IPS-18c (cell line): ENCODE measurements at regions not wholly inside any gene's neighbourhood (a gene's known extent, or its start where the extent isn't known, plus 50 kb on each side); places are given as distances from the start of the nearest gene placed in this dataset.
"Not testable (repeated sequence)": the region's sequence is repeated elsewhere in the genome, so short reads cannot be mapped to it uniquely, and the experiment has no call there.

ENCODE experiments used
- H3K4me3 ChIP-seq: 2 replicates; pipeline ENCODE4 v1.7.0; 2013; ENCODE audit warnings: low read depth, mild to moderate bottlenecking, low read length, moderate library complexity; ENCODE audit not compliant: insufficient read depth
- H3K9me3 ChIP-seq: one replicate; pipeline ENCODE4 v1.6.1; 2013; ENCODE audit warnings: mild to moderate bottlenecking, low read length, moderate library complexity; ENCODE audit not compliant: control insufficient read depth, insufficient read depth

- no peak overlapping the region for H3K4me3 ChIP-seq
- H3K9me3 ChIP-seq, result no peaks in the 10 kb centered on the region
These were observed 466.4 kb downstream of the SIPA1L2 start for GRCh38 chr1:232163533-232163932.

GRCh38 chr1:232162001-232162400, 467.9 kb downstream of the SIPA1L2 start:
- H3K4me3 ChIP-seq, result no peak overlapping the region
- no peaks in the 10 kb centered on the region for H3K9me3 ChIP-seq

- not testable (repeated sequence) for H3K9me3 ChIP-seq, H3K4me3 ChIP-seq
These were observed 471.4 kb downstream of the SIPA1L2 start for GRCh38 chr1:232158558-232158957.

GRCh38 chr1:232156070-232156469, 473.9 kb downstream of the SIPA1L2 start:
- H3K4me3 ChIP-seq, H3K9me3 ChIP-seq: not testable (repeated sequence)

GRCh38 chr1:232153652-232154051, 476.3 kb downstream of the SIPA1L2 start:
- no peaks in the 10 kb centered on the region for H3K9me3 ChIP-seq
- no peak overlapping the region for H3K4me3 ChIP-seq

- no peaks in the 10 kb centered on the region for H3K9me3 ChIP-seq
These were observed 479.0 kb downstream of the SIPA1L2 start for GRCh38 chr1:232150770-232151548.

GRCh38 chr1:232149287-232150201, 480.4 kb downstream of the SIPA1L2 start:
- no peaks in the 10 kb centered on the region for H3K9me3 ChIP-seq
- H3K4me3 ChIP-seq, result no peak overlapping the region

More at GRCh38 chr1:232150770-232151548, 479.0 kb downstream of the SIPA1L2 start:
- H3K4me3 ChIP-seq, result no peak overlapping the region

GRCh38 chr1:232147215-232147614, 482.7 kb downstream of the SIPA1L2 start:
- Histone ChIP-seq H3K9me3 (no peaks in the 10 kb centered on the region), H3K4me3 (no peak overlapping the region)

- Histone ChIP-seq H3K4me3 (no peak overlapping the region), H3K9me3 (no peaks in the 10 kb centered on the region)
These were observed 483.4 kb downstream of the SIPA1L2 start for GRCh38 chr1:232146514-232146913.

- Histone ChIP-seq H3K9me3 (no peaks in the 10 kb centered on the region), H3K4me3 (no peak overlapping the region)
These were observed 484.2 kb downstream of the SIPA1L2 start for GRCh38 chr1:232145768-232146167.

- H3K4me3 ChIP-seq, result no peak overlapping the region
- no peaks in the 10 kb centered on the region for H3K9me3 ChIP-seq
These were observed 485.2 kb downstream of the SIPA1L2 start for GRCh38 chr1:232144696-232145230.

GRCh38 chr1:232143315-232143886, 486.5 kb downstream of the SIPA1L2 start:
- Histone ChIP-seq H3K9me3 (no peaks in the 10 kb centered on the region), H3K4me3 (no peak overlapping the region)

- no peak overlapping the region for H3K4me3 ChIP-seq
These were observed 487.3 kb downstream of the SIPA1L2 start for GRCh38 chr1:232142403-232143314.

GRCh38 chr1:232141167-232141448, 488.8 kb downstream of the SIPA1L2 start:
- H3K4me3 ChIP-seq, H3K9me3 ChIP-seq: not testable (repeated sequence)

More at GRCh38 chr1:232142403-232143314, 487.3 kb downstream of the SIPA1L2 start:
- no peaks in the 10 kb centered on the region for H3K9me3 ChIP-seq

GRCh38 chr1:232140419-232141166, 489.3 kb downstream of the SIPA1L2 start:
- Histone ChIP-seq H3K9me3 (no peaks in the 10 kb centered on the region), H3K4me3 (no peak overlapping the region)

GRCh38 chr1:232139444-232139843, 490.5 kb downstream of the SIPA1L2 start:
- H3K4me3 ChIP-seq, result no peak overlapping the region
- no peaks in the 10 kb centered on the region for H3K9me3 ChIP-seq
